CD14-positive monocyte (primary cell): ENCODE measurements at regions not wholly inside any gene's neighbourhood (a gene's known extent, or its start where the extent isn't known, plus 50 kb on each side); places are given as distances from the start of the nearest gene placed in this dataset.
"Not testable (repeated sequence)": the region's sequence is repeated elsewhere in the genome, so short reads cannot be mapped to it uniquely, and the experiment has no call there.

ENCODE experiments used
- DNase-seq, 3 donors: peaks; one replicate each; pipeline ENCODE4 v3.0.0-alpha.2; 2011 to 2022
- H2AFZ ChIP-seq: 2 replicates; pipeline ENCODE4 v1.6.0; 2012; ENCODE audit warnings: mild to moderate bottlenecking, low read depth, low read length, inconsistent platforms; ENCODE audit not compliant: insufficient read depth, poor library complexity, severe bottlenecking
- H3K27ac ChIP-seq, 2 donors: 1 replicate in 1 of 2; 2 replicates in 1 of 2; pipeline ENCODE4 v1.5.1; 2012 to 2013; ENCODE audit warnings: low read length in 2 of 2, control low read depth in 1 of 2, inconsistent platforms in 1 of 2, low read depth in 1 of 2, mild to moderate bottlenecking in 1 of 2
- H3K27me3 ChIP-seq, 2 donors: one replicate each; pipeline versions ENCODE4 v1.6.0 to v1.6.1; 2011 to 2013; ENCODE audit warnings: low read length in 2 of 2; ENCODE audit not compliant: control insufficient read depth in 2 of 2, insufficient read depth in 2 of 2
- H3K36me3 ChIP-seq, 2 donors: replicated peaks in 1 of 2; 1 replicate in 1 of 2; 2 replicates in 1 of 2; pipeline versions ENCODE4 v1.5.1 to v1.6.1; 2012 to 2013; ENCODE audit warnings: low read length in 2 of 2, control low read depth in 1 of 2, inconsistent platforms in 1 of 2, mild to moderate bottlenecking in 1 of 2; ENCODE audit not compliant: insufficient read depth in 2 of 2, control insufficient read depth in 1 of 2
- H3K4me1 ChIP-seq, 2 donors: 1 replicate in 1 of 2; 2 replicates in 1 of 2; pipeline versions ENCODE4 v1.5.1 to v1.6.1; 2012 to 2013; ENCODE audit warnings: low read length in 2 of 2, control low read depth in 1 of 2, inconsistent platforms in 1 of 2, mild to moderate bottlenecking in 1 of 2, moderate library complexity in 1 of 2; ENCODE audit not compliant: insufficient read depth in 2 of 2, control insufficient read depth in 1 of 2
- H3K4me2 ChIP-seq: replicated peaks from 2 replicates; pipeline ENCODE3; 2012; ENCODE audit warnings: low read length, moderate library complexity, mild to moderate bottlenecking; ENCODE audit not compliant: poor library complexity, severe bottlenecking; ENCODE audit errors: extremely low read depth
- H3K4me3 ChIP-seq, 3 experiments: fragments of 200-600 bp in 1 of 3; sonication (generic) in 1 of 3; replicated peaks in 1 of 3; 1 replicate in 2 of 3; 2 replicates in 1 of 3; pipeline ENCODE4 v1.5.1; 2011 to 2013; ENCODE audit warnings: low read length in 3 of 3, mild to moderate bottlenecking in 3 of 3, control low read depth in 2 of 3, low read depth in 2 of 3, inconsistent platforms in 1 of 3, moderate library complexity in 1 of 3
- H3K79me2 ChIP-seq: 2 replicates; pipeline ENCODE4 v1.6.0; 2012; ENCODE audit warnings: mild to moderate bottlenecking, control low read depth, inconsistent platforms, low read length, moderate library complexity; ENCODE audit not compliant: insufficient read depth
- H3K9ac ChIP-seq: 2 replicates; pipeline ENCODE4 v1.6.0; 2017; ENCODE audit warnings: low read length, mild to moderate bottlenecking; ENCODE audit not compliant: insufficient read depth, poor library complexity, severe bottlenecking
- H3K9me3 ChIP-seq, 2 donors: replicated peaks in 1 of 2; 1 replicate in 1 of 2; 2 replicates in 1 of 2; pipeline versions ENCODE4 v1.5.1 to v1.6.1; 2012 to 2013; ENCODE audit warnings: low read length in 2 of 2, control low read depth in 1 of 2; ENCODE audit not compliant: control insufficient read depth in 1 of 2, insufficient read depth in 1 of 2
- H4K20me1 ChIP-seq: 2 replicates; pipeline ENCODE4 v1.6.0; 2012; ENCODE audit warnings: mild to moderate bottlenecking, low read length, control low read depth, moderate library complexity; ENCODE audit not compliant: insufficient read depth
- H3K27ac Mint-ChIP-seq, 7 donors: one replicate each; pipeline ENCODE4 v1.8.0; 2020; ENCODE audit warnings: mild to moderate bottlenecking in 7 of 7, mixed read lengths in 7 of 7, moderate library complexity in 6 of 7, inconsistent platforms in 2 of 7
- H3K27me3 Mint-ChIP-seq, 3 donors: one replicate each; pipeline ENCODE4 v1.8.0; 2021 to 2022; ENCODE audit warnings: low read depth in 3 of 3, mild to moderate bottlenecking in 3 of 3, mixed read lengths in 3 of 3, moderate library complexity in 3 of 3, inconsistent platforms in 1 of 3
- H3K36me3 Mint-ChIP-seq, 2 donors: one replicate each; pipeline ENCODE4 v1.8.0; 2020; ENCODE audit warnings: mixed read lengths in 2 of 2, inconsistent platforms in 1 of 2, mild to moderate bottlenecking in 1 of 2
- H3K4me1 Mint-ChIP-seq: one replicate; pipeline ENCODE4 v1.8.0; 2020; ENCODE audit warnings: mild to moderate bottlenecking, mixed read lengths
- H3K4me3 Mint-ChIP-seq, 2 donors: one replicate each; pipeline ENCODE4 v1.8.0; 2020; ENCODE audit warnings: mild to moderate bottlenecking in 2 of 2, mixed read lengths in 2 of 2, moderate library complexity in 1 of 2
- H3K9me3 Mint-ChIP-seq, 7 donors: one replicate each; pipeline ENCODE4 v1.8.0; 2020 to 2022; ENCODE audit warnings: mixed read lengths in 7 of 7, mild to moderate bottlenecking in 6 of 7, moderate library complexity in 6 of 7, inconsistent platforms in 2 of 7
- CTCF ChIP-seq: fragments of 200-600 bp; IDR thresholded peaks from one replicate; pipeline ENCODE4 v1.8.0; 2022; ENCODE audit warnings: antibody characterized with exemption, mild to moderate bottlenecking
- WGBS: methylation state at CpG from one replicate; pipeline ENCODE4 v1.1.5; 2013; ENCODE audit warnings: missing lambda C conversion rate; ENCODE audit not compliant: insufficient coverage; 5-methylcytosine and 5-hydroxymethylcytosine counted together
- intact Hi-C, 2 donors: fragments of 100-400 bp; cut with micrococcal nuclease; formaldehyde crosslinking; loops; one replicate each; pipeline versions ENCODE4 v1.15.0 to v1.15.1; 2023

GRCh38 chr5:126284977-126285696 is 138.1 kb upstream of the GRAMD2B start:
- Histone ChIP-seq H3K36me3 (no peaks in the 10 kb centered on the region), H3K4me1 (no peaks in the 10 kb centered on the region), H4K20me1 (no peaks in the 10 kb centered on the region), H3K79me2 (no peaks in the 10 kb centered on the region), H3K4me3 (no peak overlapping the region), H3K9me3 (no peaks in the 10 kb centered on the region), H3K27me3 (no peaks in the 10 kb centered on the region), H2AFZ (no peak overlapping the region), H3K27ac (no peak overlapping the region), H3K4me2 (no peak overlapping the region), H3K9ac (no peak overlapping the region)
- Mint-ChIP-seq H3K4me3 (no peak overlapping the region), H3K4me1 (no peaks in the 10 kb centered on the region), H3K27ac (no peak overlapping the region), H3K9me3 (peaks cover 0 to 5% (median 0%) of the 10 kb centered on the region in 7 donors), H3K36me3 (no peaks in the 10 kb centered on the region), H3K27me3 (no peaks in the 10 kb centered on the region)
- DNase-seq: no peak
- WGBS: 86% methylated on average over 3 of the region's 6 CpGs
- intact Hi-C loops: no loop called here
- TF ChIP-seq CTCF: no peak

- H3K79me2 ChIP-seq, H3K4me1 Mint-ChIP-seq, H4K20me1 ChIP-seq, intact Hi-C loops, H3K9me3 ChIP-seq, H3K36me3 Mint-ChIP-seq, H3K4me3 ChIP-seq, H3K36me3 ChIP-seq, H3K4me2 ChIP-seq, H3K27ac Mint-ChIP-seq, DNase-seq, H2AFZ ChIP-seq, H3K4me3 Mint-ChIP-seq, H3K27ac ChIP-seq, H3K27me3 Mint-ChIP-seq, H3K4me1 ChIP-seq, H3K27me3 ChIP-seq, H3K9ac ChIP-seq: not testable (repeated sequence)
- WGBS: no CpG with 5 or more reads among the region's 3 CpGs
- H3K9me3 Mint-ChIP-seq: peaks cover 2 to 12% (median 3%) of the 10 kb centered on the region in 7 donors
Observed at GRCh38 chr5:126296121-126296520, 127.1 kb upstream of the GRAMD2B start.
